H9 (cell line): ENCODE measurements at regions not wholly inside any gene's neighbourhood (a gene's known extent, or its start where the extent isn't known, plus 50 kb on each side); places are given as distances from the start of the nearest gene placed in this dataset.

Experiments
- DNase-seq: peaks from one replicate; pipeline ENCODE4 v3.0.0-alpha.2; 2017
- H2AFZ ChIP-seq: one replicate; pipeline ENCODE4 v1.6.1; 2013; ENCODE audit warnings: mild to moderate bottlenecking, low read length, control low read depth, moderate library complexity
- H2AK5ac ChIP-seq: 2 replicates; pipeline ENCODE4 v1.6.1; 2013; ENCODE audit warnings: low read length, control low read depth, mixed read lengths; ENCODE audit not compliant: insufficient read length
- H2BK120ac ChIP-seq: one replicate; pipeline ENCODE4 v1.6.1; 2013; ENCODE audit warnings: low read depth, mild to moderate bottlenecking, low read length, control low read depth, inconsistent platforms; ENCODE audit not compliant: poor library complexity, severe bottlenecking
- H2BK12ac ChIP-seq: 2 replicates; pipeline ENCODE4 v1.6.1; 2013; ENCODE audit warnings: low read length, control low read depth, mixed read lengths, low read depth; ENCODE audit not compliant: insufficient read length
- H2BK15ac ChIP-seq: 2 replicates; pipeline ENCODE4 v1.6.1; 2013; ENCODE audit warnings: low read depth, low read length, control low read depth
- H2BK20ac ChIP-seq: one replicate; pipeline ENCODE4 v1.6.1; 2013; ENCODE audit warnings: low read depth, mild to moderate bottlenecking, low read length, control low read depth, inconsistent platforms; ENCODE audit not compliant: poor library complexity, severe bottlenecking
- H2BK5ac ChIP-seq: 2 replicates; pipeline ENCODE4 v1.6.1; 2013; ENCODE audit warnings: low read length, control low read depth, mixed read lengths; ENCODE audit not compliant: insufficient read length
- H3K14ac ChIP-seq: 2 replicates; pipeline ENCODE4 v1.6.1; 2013; ENCODE audit warnings: low read length, control low read depth; ENCODE audit not compliant: insufficient read depth
- H3K18ac ChIP-seq: 2 replicates; pipeline ENCODE4 v1.6.1; 2013; ENCODE audit warnings: low read depth, mild to moderate bottlenecking, mixed read lengths, low read length, control low read depth; ENCODE audit not compliant: insufficient read length
- H3K23ac ChIP-seq: 2 replicates; pipeline ENCODE4 v1.6.1; 2013; ENCODE audit warnings: low read length, control low read depth, mixed read lengths, low read depth; ENCODE audit not compliant: insufficient read length
- H3K23me2 ChIP-seq: 2 replicates; pipeline ENCODE4 v1.6.1; 2013; ENCODE audit warnings: low read depth, mild to moderate bottlenecking, mixed read lengths, low read length, control low read depth; ENCODE audit not compliant: insufficient read length, poor library complexity, severe bottlenecking
- H3K27ac ChIP-seq: 2 replicates; pipeline ENCODE4 v1.5.1; 2013; ENCODE audit warnings: low read length, control low read depth, mixed read lengths, low read depth; ENCODE audit not compliant: insufficient read length
- H3K27me3 ChIP-seq: 2 replicates; pipeline ENCODE4 v1.6.1; 2013; ENCODE audit warnings: low read length, control low read depth, inconsistent platforms; ENCODE audit not compliant: insufficient read depth
- H3K4ac ChIP-seq: 2 replicates; pipeline ENCODE4 v1.6.1; 2013; ENCODE audit warnings: low read depth, mild to moderate bottlenecking, control low read depth, inconsistent platforms, low read length, moderate library complexity
- H3K4me1 ChIP-seq: 2 replicates; pipeline ENCODE4 v1.6.1; 2013; ENCODE audit warnings: low read length, control low read depth, inconsistent platforms; ENCODE audit not compliant: insufficient read depth
- H3K4me2 ChIP-seq: 2 replicates; pipeline ENCODE4 v1.6.1; 2013; ENCODE audit warnings: low read length, control low read depth, mixed read lengths; ENCODE audit not compliant: insufficient read length, insufficient read depth
- H3K56ac ChIP-seq: 2 replicates; pipeline ENCODE4 v1.6.1; 2013; ENCODE audit warnings: low read depth, mild to moderate bottlenecking, mixed read lengths, low read length, control low read depth; ENCODE audit not compliant: insufficient read length
- H3K79me1 ChIP-seq: 2 replicates; pipeline ENCODE4 v1.6.1; 2013; ENCODE audit warnings: low read depth, mild to moderate bottlenecking, moderate library complexity, low read length, control low read depth, inconsistent platforms; ENCODE audit not compliant: insufficient read depth, poor library complexity, severe bottlenecking
- H3K79me2 ChIP-seq: 2 replicates; pipeline ENCODE4 v1.6.1; 2013; ENCODE audit warnings: low read length, control low read depth, inconsistent platforms; ENCODE audit not compliant: insufficient read depth
- H3K9ac ChIP-seq: 2 replicates; pipeline ENCODE4 v1.6.1; 2013; ENCODE audit warnings: low read length, control low read depth, mixed read lengths; ENCODE audit not compliant: insufficient read length; ENCODE audit errors: extremely low read depth
- H3K9me3 ChIP-seq: one replicate; pipeline ENCODE4 v1.6.1; 2013; ENCODE audit warnings: low read depth, low read length, inconsistent platforms; ENCODE audit not compliant: control insufficient read depth
- H3T11ph ChIP-seq: one replicate; pipeline ENCODE4 v1.6.1; 2013; ENCODE audit warnings: mild to moderate bottlenecking, low read length, control low read depth, inconsistent platforms
- H4K20me1 ChIP-seq: one replicate; pipeline ENCODE4 v1.6.1; 2013; ENCODE audit not compliant: control insufficient read depth, insufficient read length, insufficient read depth
- H4K5ac ChIP-seq: 2 replicates; pipeline ENCODE4 v1.6.1; 2013; ENCODE audit warnings: low read depth, mild to moderate bottlenecking, mixed read lengths, low read length, control low read depth; ENCODE audit not compliant: insufficient read length
- H4K8ac ChIP-seq: replicated peaks from 2 replicates; pipeline ENCODE4 v1.6.1; 2013; ENCODE audit warnings: low read length, control low read depth, mixed read lengths, low read depth; ENCODE audit not compliant: insufficient read length
- H4K91ac ChIP-seq: 2 replicates; pipeline ENCODE4 v1.6.1; 2013; ENCODE audit warnings: low read depth, mild to moderate bottlenecking, moderate library complexity, mixed read lengths, low read length, control low read depth; ENCODE audit not compliant: insufficient read length
- H3K27ac Mint-ChIP-seq, 3 experiments: 2 replicates in 2 of 3; 3 replicates in 1 of 3; pipeline ENCODE4 v1.8.0; 2020 to 2021; ENCODE audit warnings: mixed read lengths in 3 of 3, mild to moderate bottlenecking in 1 of 3, moderate library complexity in 1 of 3
- H3K27me3 Mint-ChIP-seq: 2 replicates; pipeline ENCODE4 v1.8.0; 2021; ENCODE audit warnings: low read depth, mild to moderate bottlenecking, moderate library complexity, mixed read lengths
- H3K36me3 Mint-ChIP-seq, 3 experiments: 2 replicates in 2 of 3; 3 replicates in 1 of 3; pipeline ENCODE4 v1.8.0; 2020 to 2021; ENCODE audit warnings: low read depth in 3 of 3, mixed read lengths in 3 of 3; ENCODE audit not compliant: insufficient read depth in 1 of 3
- H3K4me1 Mint-ChIP-seq, 2 experiments: 2 replicates each; pipeline ENCODE4 v1.8.0; 2020; ENCODE audit warnings: mixed read lengths in 2 of 2
- H3K4me3 Mint-ChIP-seq, 2 experiments: 2 replicates in 1 of 2; 3 replicates in 1 of 2; pipeline ENCODE4 v1.8.0; 2020 to 2021; ENCODE audit warnings: mild to moderate bottlenecking in 2 of 2, mixed read lengths in 2 of 2, moderate library complexity in 1 of 2
- H3K9me3 Mint-ChIP-seq, 2 experiments: 2 replicates in 1 of 2; 3 replicates in 1 of 2; pipeline ENCODE4 v1.8.0; 2020; ENCODE audit warnings: mild to moderate bottlenecking in 2 of 2, mixed read lengths in 2 of 2, moderate library complexity in 1 of 2
- CTCF ChIP-seq: fragments of 200-600 bp; sonication (generic); conservative IDR thresholded peaks from 3 replicates; pipeline ENCODE4 v1.8.0; 2021; ENCODE audit warnings: antibody characterized with exemption, mild to moderate bottlenecking
- WGBS: extraction: QIAGEN DNeasy Blood & Tissue Kit; methylation state at CpG from one replicate; pipeline ENCODE4 v1.1.7; 2013; ENCODE audit warnings: missing lambda C conversion rate, low lambda C conversion rate, mixed read lengths; ENCODE audit not compliant: insufficient read length; ENCODE audit errors: extremely low coverage; 5-methylcytosine and 5-hydroxymethylcytosine counted together

- peaks cover 8 to 15% of the 10 kb centered on the region in 2 experiments for H3K4me1 Mint-ChIP-seq
These were observed 361.0 kb upstream of the IL12A start for GRCh38 chr3:159627634-159628033.

More at GRCh38 chr3:159627634-159628033, 361.0 kb upstream of the IL12A start:
- Histone ChIP-seq H4K5ac (no peak overlapping the region), H3K79me2 (no peaks in the 10 kb centered on the region), H3K18ac (no peak overlapping the region), H3T11ph (no peak overlapping the region), H4K20me1 (no peaks in the 10 kb centered on the region), H3K4me2 (no peak overlapping the region), H2AK5ac (no peak overlapping the region), H4K8ac (no peak overlapping the region), H3K9me3 (no peaks in the 10 kb centered on the region), H3K4me1 (peaks cover 5% of the 10 kb centered on the region; the same call in 1 of the 2 replicates), H2BK20ac (no peak overlapping the region), H3K23me2 (no peaks in the 10 kb centered on the region), H3K27ac (no peak overlapping the region), H3K23ac (no peak overlapping the region), H3K9ac (no peak overlapping the region), H3K56ac (no peak overlapping the region), H2BK15ac (no peak overlapping the region), H3K4ac (no peak overlapping the region), H2BK12ac (no peak overlapping the region), H2BK5ac (no peak overlapping the region), H3K79me1 (no peaks in the 10 kb centered on the region), H3K27me3 (no peaks in the 10 kb centered on the region), H2BK120ac (no peak overlapping the region), H2AFZ (no peak overlapping the region), H3K14ac (no peak overlapping the region), H4K91ac (no peak overlapping the region)
- no CpG with 5 or more reads among the region's 4 CpGs for WGBS
- Mint-ChIP-seq H3K27me3 (no peaks in the 10 kb centered on the region), H3K9me3 (no peaks in the 10 kb centered on the region), H3K4me3 (no peak overlapping the region), H3K36me3 (no peaks in the 10 kb centered on the region; a peak in 1 of 7 replicates), H3K27ac (no peak overlapping the region)
- DNase-seq = no peak
- no peak for TF ChIP-seq CTCF
